Retinal pigment epithelial cell (primary cell): ENCODE measurements at regions not wholly inside any gene's neighbourhood (a gene's known extent, or its start where the extent isn't known, plus 50 kb on each side); places are given as distances from the start of the nearest gene placed in this dataset.

Source experiments
- DNase-seq: peaks from one replicate; pipeline ENCODE4 v3.0.0-alpha.2; 2010; ENCODE audit warnings: low read depth
- H3K4me3 ChIP-seq: 2 replicates; pipeline ENCODE4 v1.5.1; 2011; ENCODE audit warnings: mild to moderate bottlenecking, low read length, control low read depth, moderate library complexity
- CTCF ChIP-seq: conservative IDR thresholded peaks from 2 replicates; pipeline ENCODE4 v1.5.1; 2011; ENCODE audit warnings: low read depth, low read length, control low read depth, inconsistent platforms

- DNase-seq: no peak
- no peak for TF ChIP-seq CTCF
- no peak overlapping the region for H3K4me3 ChIP-seq
These were observed 616.1 kb upstream of the ADAMTS5 start for GRCh38 chr21:27582948-27583430.

GRCh38 chr21:27582246-27582947 lies 615.5 kb upstream of the ADAMTS5 start:
- no peak for TF ChIP-seq CTCF

GRCh38 chr21:27581168-27581567 lies 614.3 kb upstream of the ADAMTS5 start:
- DNase-seq: no peak
- no peak for TF ChIP-seq CTCF

More at GRCh38 chr21:27582246-27582947, 615.5 kb upstream of the ADAMTS5 start:
- no peak for DNase-seq
- H3K4me3 ChIP-seq: no peak overlapping the region

GRCh38 chr21:27580276-27580675 lies 613.4 kb upstream of the ADAMTS5 start:
- TF ChIP-seq CTCF: no peak
- H3K4me3 ChIP-seq: no peak overlapping the region
- no peak for DNase-seq

More at GRCh38 chr21:27581168-27581567, 614.3 kb upstream of the ADAMTS5 start:
- H3K4me3 ChIP-seq: no peak overlapping the region

GRCh38 chr21:27578741-27579265 lies 611.9 kb upstream of the ADAMTS5 start:
- no peak for DNase-seq
- no peak for TF ChIP-seq CTCF
- H3K4me3 ChIP-seq: no peak overlapping the region

GRCh38 chr21:27572696-27573095 lies 605.8 kb upstream of the ADAMTS5 start:
- no peak for DNase-seq
- TF ChIP-seq CTCF: no peak
- H3K4me3 ChIP-seq: no peak overlapping the region

- peak; percentile 39 for DNase-seq
- H3K4me3 ChIP-seq: no peak overlapping the region
- no peak for TF ChIP-seq CTCF
These were observed 604.8 kb upstream of the ADAMTS5 start for GRCh38 chr21:27571706-27572105.
